ENCODE measurements at regions not wholly inside any gene's neighbourhood (a gene's known extent, or its start where the extent isn't known, plus 50 kb on each side); places are given as distances from the start of the nearest gene placed in this dataset.

- intact Hi-C loops (cut with micrococcal nuclease) = no loop called here
- Mint-ChIP-seq H3K27me3 (peaks cover 36% of the 10 kb centered on the region), H3K4me3 (no peak overlapping the region), H3K4me1 (ENCODE audit: low read depth) (peaks cover 8% of the 10 kb centered on the region), H3K27ac (no peak overlapping the region), H3K9me3 (no peaks in the 10 kb centered on the region), H3K36me3 (ENCODE audit: low read depth) (no peaks in the 10 kb centered on the region)
Observed at GRCh38 chr3:44058868-44059203, 182.8 kb upstream of the TOPAZ1 start.

DNA sequence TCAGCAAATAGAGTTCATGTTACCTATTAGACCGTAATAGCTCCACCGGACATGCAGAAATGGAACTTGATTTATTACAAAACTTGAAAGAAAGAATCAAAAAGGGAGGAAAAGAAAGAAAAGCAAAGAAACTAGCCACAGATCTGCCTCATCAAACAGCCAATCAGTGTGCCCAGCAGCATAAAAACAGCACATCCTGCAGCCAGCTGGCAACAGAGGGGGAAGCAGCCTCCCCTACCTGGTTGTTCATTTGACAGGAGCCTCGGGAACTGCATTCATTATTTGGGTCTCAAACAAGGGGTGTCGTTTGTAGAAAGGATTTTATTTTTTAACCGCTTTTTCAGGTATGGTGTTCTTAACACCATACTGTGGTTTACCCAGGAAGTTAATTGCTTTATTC lies 181.5 kb upstream of the TOPAZ1 start:
- H3K9me3 Mint-ChIP-seq = no peaks in the 10 kb centered on the region
- intact Hi-C loops (cut with micrococcal nuclease) = no loop called here
- no peak overlapping the region for H3K4me3 Mint-ChIP-seq
- no peaks in the 10 kb centered on the region for H3K36me3 Mint-ChIP-seq (ENCODE audit: low read depth)
- peaks cover 28% of the 10 kb centered on the region for H3K27me3 Mint-ChIP-seq
- H3K27ac Mint-ChIP-seq = no peak overlapping the region
- peaks cover 8% of the 10 kb centered on the region for H3K4me1 Mint-ChIP-seq (ENCODE audit: low read depth)

- Mint-ChIP-seq H3K4me3 (no peak overlapping the region), H3K27ac (no peak overlapping the region), H3K27me3 (peaks cover 27% of the 10 kb centered on the region), H3K9me3 (no peaks in the 10 kb centered on the region), H3K4me1 (ENCODE audit: low read depth) (peaks cover 8% of the 10 kb centered on the region), H3K36me3 (ENCODE audit: low read depth) (no peaks in the 10 kb centered on the region)
- intact Hi-C loops (cut with micrococcal nuclease) = no loop called here
Observed at GRCh38 chr3:44061268-44061667, 180.4 kb upstream of the TOPAZ1 start.

DNA sequence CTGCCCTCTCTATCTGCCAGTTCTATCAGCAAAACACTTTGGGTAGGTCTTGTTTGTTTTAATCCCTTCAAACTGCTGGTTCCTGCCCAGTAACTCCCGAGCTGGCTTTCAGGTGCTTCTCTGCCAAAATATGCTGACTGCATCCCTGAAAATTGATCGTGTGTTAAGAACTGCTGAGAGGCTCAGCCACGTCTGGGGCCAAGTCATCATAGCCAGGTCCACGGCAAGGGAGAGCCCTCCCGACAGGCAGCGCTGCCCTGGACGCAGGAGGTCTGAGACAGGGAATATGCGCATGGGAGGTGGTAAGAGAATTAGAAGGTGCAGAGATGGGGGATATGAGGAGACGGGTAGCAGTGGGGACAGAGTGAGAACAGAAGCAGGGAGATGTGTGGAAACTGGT lies 179.7 kb upstream of the TOPAZ1 start:
- Mint-ChIP-seq H3K27me3 (peaks cover 27% of the 10 kb centered on the region), H3K27ac (no peak overlapping the region)

GRCh38 chr3:44065311-44066094 lies 176.2 kb upstream of the TOPAZ1 start:
- no peaks in the 10 kb centered on the region for H3K9me3 Mint-ChIP-seq
- no peak overlapping the region for H3K4me3 Mint-ChIP-seq
- H3K27ac Mint-ChIP-seq = no peak overlapping the region
- no peaks in the 10 kb centered on the region for H3K36me3 Mint-ChIP-seq (ENCODE audit: low read depth)
- intact Hi-C loops (cut with micrococcal nuclease) = no loop called here
- no peaks in the 10 kb centered on the region for H3K4me1 Mint-ChIP-seq (ENCODE audit: low read depth)
- peaks cover 13% of the 10 kb centered on the region for H3K27me3 Mint-ChIP-seq

More for the DNA sequence above, 179.7 kb upstream of the TOPAZ1 start:
- Mint-ChIP-seq H3K4me3 (no peak overlapping the region), H3K4me1 (ENCODE audit: low read depth) (peaks cover 8% of the 10 kb centered on the region), H3K36me3 (ENCODE audit: low read depth) (no peaks in the 10 kb centered on the region), H3K9me3 (no peaks in the 10 kb centered on the region)
- intact Hi-C loops (cut with micrococcal nuclease) = no loop called here

DNA sequence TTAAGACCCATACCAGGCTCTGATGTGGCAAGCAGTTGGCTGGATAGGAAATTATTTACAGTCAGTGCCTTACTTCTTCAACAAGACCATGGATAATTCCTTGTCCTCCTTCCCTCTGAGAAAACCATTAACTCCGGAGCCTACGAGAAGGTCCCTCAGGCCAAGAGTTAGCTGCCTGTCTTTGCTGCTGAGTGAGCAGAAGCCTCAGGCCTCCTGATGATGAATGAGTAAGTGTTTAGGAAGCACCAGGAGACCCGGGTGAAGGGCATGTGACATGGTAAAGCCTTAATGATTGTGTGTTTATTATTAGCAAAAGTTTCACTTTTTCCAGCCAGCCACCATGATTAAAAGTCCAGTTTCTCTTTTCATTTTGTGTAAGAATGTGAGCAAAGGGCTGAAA lies 174.9 kb upstream of the TOPAZ1 start:
- peaks cover 8% of the 10 kb centered on the region for H3K27me3 Mint-ChIP-seq
- no peak overlapping the region for H3K27ac Mint-ChIP-seq

DNA sequence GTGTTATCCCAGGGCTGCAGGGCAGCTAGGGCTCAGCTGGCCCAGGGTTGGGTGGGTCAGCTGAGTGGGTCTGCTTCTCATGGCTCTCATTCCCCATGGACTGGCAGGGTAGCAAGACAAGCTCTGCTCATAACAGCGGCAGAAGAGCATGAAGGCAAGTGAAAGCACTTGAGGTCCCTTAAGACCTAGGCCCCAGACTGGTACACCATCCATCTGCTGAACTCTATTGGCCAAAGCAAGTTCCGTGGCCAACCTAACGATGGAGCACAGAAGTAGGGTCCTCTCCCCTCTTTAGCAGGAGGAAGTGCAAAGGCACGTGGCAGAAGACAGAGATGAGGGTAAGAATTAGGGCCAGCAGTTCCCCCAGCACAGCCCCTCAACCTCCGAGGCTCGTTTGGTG lies 174.3 kb upstream of the TOPAZ1 start:
- peaks cover 3% of the 10 kb centered on the region for H3K27me3 Mint-ChIP-seq
- H3K4me3 Mint-ChIP-seq = no peak overlapping the region
- no peaks in the 10 kb centered on the region for H3K36me3 Mint-ChIP-seq (ENCODE audit: low read depth)
- intact Hi-C loops (cut with micrococcal nuclease) = no loop called here
- H3K9me3 Mint-ChIP-seq = no peaks in the 10 kb centered on the region
- no peaks in the 10 kb centered on the region for H3K4me1 Mint-ChIP-seq (ENCODE audit: low read depth)
- no peak overlapping the region for H3K27ac Mint-ChIP-seq

More for the DNA sequence above, 174.9 kb upstream of the TOPAZ1 start:
- H3K4me1 Mint-ChIP-seq (ENCODE audit: low read depth) = no peaks in the 10 kb centered on the region
- no peaks in the 10 kb centered on the region for H3K36me3 Mint-ChIP-seq (ENCODE audit: low read depth)
- intact Hi-C loops (cut with micrococcal nuclease) = no loop called here
- no peak overlapping the region for H3K4me3 Mint-ChIP-seq
- H3K9me3 Mint-ChIP-seq = no peaks in the 10 kb centered on the region

- H3K4me1 Mint-ChIP-seq (ENCODE audit: low read depth) = no peaks in the 10 kb centered on the region
- H3K36me3 Mint-ChIP-seq (ENCODE audit: low read depth) = no peaks in the 10 kb centered on the region
- no peaks in the 10 kb centered on the region for H3K9me3 Mint-ChIP-seq
- H3K27me3 Mint-ChIP-seq = no peaks in the 10 kb centered on the region
- H3K4me3 Mint-ChIP-seq = no peak overlapping the region
- H3K27ac Mint-ChIP-seq = no peak overlapping the region
- intact Hi-C loops (cut with micrococcal nuclease) = no loop called here
Observed at GRCh38 chr3:44068753-44069152, 172.9 kb upstream of the TOPAZ1 start.

- Mint-ChIP-seq H3K27me3 (no peaks in the 10 kb centered on the region), H3K27ac (no peak overlapping the region), H3K36me3 (ENCODE audit: low read depth) (no peaks in the 10 kb centered on the region), H3K4me1 (ENCODE audit: low read depth) (no peaks in the 10 kb centered on the region), H3K4me3 (no peak overlapping the region), H3K9me3 (no peaks in the 10 kb centered on the region)
- intact Hi-C loops (cut with micrococcal nuclease) = no loop called here
Observed at GRCh38 chr3:44069276-44069675, 172.4 kb upstream of the TOPAZ1 start.

DNA sequence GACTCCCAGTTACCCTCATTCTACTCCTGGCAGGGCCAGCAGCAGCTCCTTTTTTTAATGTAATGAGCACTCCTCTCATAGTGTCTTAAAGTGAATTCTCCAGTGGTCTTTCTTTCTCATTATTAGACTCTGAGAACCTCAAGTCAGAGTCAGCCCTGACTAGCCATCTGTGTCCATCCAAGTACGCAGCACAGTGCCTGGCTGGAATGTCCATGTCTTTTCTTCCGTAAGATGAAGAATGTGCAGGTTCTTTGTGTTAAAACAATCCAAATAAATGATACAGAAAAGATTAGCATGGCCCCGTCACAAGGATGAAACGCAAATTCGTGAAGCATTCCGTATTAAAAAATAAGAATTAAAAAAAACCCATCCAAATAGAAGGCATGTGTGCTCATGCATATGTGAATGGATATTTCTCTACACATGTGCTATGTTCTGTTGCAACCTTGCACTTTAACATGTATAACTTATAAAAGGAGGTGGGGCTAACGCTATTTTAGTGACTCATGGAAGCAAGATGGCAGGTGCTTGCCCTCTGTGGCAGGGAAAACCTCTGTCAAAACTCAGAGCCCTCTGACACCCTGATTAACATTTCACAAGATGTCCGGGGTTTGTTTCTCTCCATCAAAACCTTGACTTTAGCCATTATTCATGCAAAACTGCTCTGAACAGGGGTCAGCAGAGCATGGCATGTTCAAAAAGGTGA lies 170.7 kb upstream of the TOPAZ1 start:
- Mint-ChIP-seq H3K27ac (no peak overlapping the region), H3K36me3 (ENCODE audit: low read depth) (no peaks in the 10 kb centered on the region), H3K4me1 (ENCODE audit: low read depth) (no peaks in the 10 kb centered on the region), H3K4me3 (no peak overlapping the region), H3K9me3 (no peaks in the 10 kb centered on the region), H3K27me3 (peaks cover 8% of the 10 kb centered on the region)
- intact Hi-C loops (cut with micrococcal nuclease) = no loop called here

DNA sequence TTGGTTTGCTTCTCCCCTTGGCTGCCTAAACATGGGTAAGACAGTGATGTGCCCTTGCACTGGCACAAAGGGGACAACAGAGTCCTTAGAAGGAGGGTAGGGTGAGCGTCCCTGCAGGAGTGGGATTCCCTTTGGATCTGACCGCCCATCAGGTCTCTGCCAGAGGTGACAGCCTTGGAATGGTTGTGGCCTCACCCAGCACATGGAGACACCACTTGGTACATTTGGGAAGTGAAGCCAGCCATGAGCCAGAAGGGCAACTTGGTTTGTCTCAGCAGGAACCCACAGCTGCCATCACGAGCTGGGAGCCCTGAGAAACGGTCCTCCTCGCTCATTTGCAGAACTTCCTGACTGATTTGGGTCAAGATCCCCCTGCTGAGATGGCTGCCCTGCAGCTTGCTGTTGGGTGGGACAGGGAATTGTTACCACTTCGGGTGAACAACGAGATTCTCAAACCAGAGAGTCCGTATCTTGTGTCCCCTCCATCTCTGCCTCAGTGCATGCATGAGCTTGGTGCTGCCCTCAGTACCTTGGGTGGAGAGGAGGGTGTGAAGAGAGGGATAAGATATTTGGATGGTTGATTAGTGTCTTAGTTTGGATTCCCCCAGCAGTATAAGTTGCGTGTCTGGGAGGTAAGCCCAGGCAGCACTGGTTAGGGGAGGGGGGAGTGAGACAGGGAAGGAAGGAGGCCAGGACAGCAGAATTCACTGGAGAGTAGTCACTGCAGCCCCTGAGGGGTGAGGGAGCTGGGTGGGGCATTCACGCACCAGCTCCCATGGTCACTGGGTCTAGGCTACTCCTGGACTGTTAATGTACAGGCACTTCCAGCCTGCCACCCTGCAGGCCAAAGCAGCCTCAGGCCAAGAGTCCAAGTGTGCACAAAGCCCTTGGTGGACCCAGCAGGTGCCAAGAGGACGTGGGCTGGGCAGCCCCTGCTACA lies 168.8 kb upstream of the TOPAZ1 start:
- peaks cover 10% of the 10 kb centered on the region for H3K27me3 Mint-ChIP-seq
- intact Hi-C loops (cut with micrococcal nuclease) = no loop called here
- H3K9me3 Mint-ChIP-seq = no peaks in the 10 kb centered on the region
- no peak overlapping the region for H3K4me3 Mint-ChIP-seq
- no peaks in the 10 kb centered on the region for H3K36me3 Mint-ChIP-seq (ENCODE audit: low read depth)
- H3K4me1 Mint-ChIP-seq (ENCODE audit: low read depth) = no peaks in the 10 kb centered on the region
- H3K27ac Mint-ChIP-seq = no peak overlapping the region

DNA sequence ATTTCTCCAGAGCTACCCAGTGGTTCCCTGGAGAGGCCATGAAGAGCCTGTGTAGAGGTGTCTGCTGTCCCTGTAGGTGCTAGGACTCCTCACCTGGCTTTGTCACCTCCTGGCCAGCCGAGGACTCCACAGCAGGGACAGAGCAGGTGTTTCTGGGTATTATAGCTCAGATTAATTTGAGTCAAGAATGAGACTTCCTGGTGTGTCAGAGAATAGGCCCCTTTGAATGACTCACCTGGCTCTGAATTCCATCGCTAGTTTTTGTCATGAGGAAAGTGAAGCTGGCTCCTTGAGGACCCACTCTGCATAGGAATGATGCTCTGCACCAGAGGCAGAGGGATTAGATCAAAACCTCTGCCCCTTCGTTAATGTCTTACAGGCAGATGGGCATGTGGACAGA lies 167.5 kb upstream of the TOPAZ1 start:
- intact Hi-C loops (cut with micrococcal nuclease) = no loop called here
- Mint-ChIP-seq H3K27ac (no peak overlapping the region), H3K4me3 (no peak overlapping the region), H3K36me3 (ENCODE audit: low read depth) (no peaks in the 10 kb centered on the region), H3K4me1 (ENCODE audit: low read depth) (no peaks in the 10 kb centered on the region), H3K27me3 (peaks cover 11% of the 10 kb centered on the region), H3K9me3 (no peaks in the 10 kb centered on the region)

- Mint-ChIP-seq H3K4me3 (no peak overlapping the region), H3K27me3 (peaks cover 11% of the 10 kb centered on the region), H3K9me3 (no peaks in the 10 kb centered on the region), H3K4me1 (ENCODE audit: low read depth) (no peaks in the 10 kb centered on the region), H3K27ac (no peak overlapping the region), H3K36me3 (ENCODE audit: low read depth) (no peaks in the 10 kb centered on the region)
- intact Hi-C loops (cut with micrococcal nuclease) = no loop called here
Observed at GRCh38 chr3:44076221-44076829, 165.4 kb upstream of the TOPAZ1 start.

DNA sequence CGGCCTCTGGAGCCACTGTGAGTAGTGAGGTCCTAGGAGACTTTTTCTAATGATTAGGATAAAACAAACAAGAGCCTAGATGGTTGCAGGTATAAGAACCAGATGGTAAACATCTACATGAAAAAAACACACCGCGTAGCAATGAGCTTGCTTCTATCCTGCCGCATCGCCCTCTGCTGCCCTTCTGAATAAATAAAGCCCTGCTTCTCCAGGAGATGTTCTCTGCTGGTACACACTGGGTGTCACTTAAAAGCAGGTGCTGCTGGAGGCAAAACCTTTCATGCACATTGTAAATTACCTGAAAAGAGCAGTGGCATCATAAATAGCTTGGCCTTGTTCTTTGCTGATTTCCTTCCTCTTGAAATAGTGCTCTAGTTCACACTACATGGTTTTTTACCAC lies 164.4 kb upstream of the TOPAZ1 start:
- no peaks in the 10 kb centered on the region for H3K4me1 Mint-ChIP-seq (ENCODE audit: low read depth)
- intact Hi-C loops (cut with micrococcal nuclease) = no loop called here
- H3K36me3 Mint-ChIP-seq (ENCODE audit: low read depth) = no peaks in the 10 kb centered on the region
- H3K4me3 Mint-ChIP-seq = no peak overlapping the region
- H3K27me3 Mint-ChIP-seq = peaks cover 11% of the 10 kb centered on the region
- H3K9me3 Mint-ChIP-seq = no peaks in the 10 kb centered on the region
- no peak overlapping the region for H3K27ac Mint-ChIP-seq

All from dendritic cell treated with granulocyte-macrophage colony-stimulating factor and Interleukin-4, amounts not matched to agents 40 ng/mL and 50 ng/mL, for 4 days (primary cell).